OCI-LY1 (cell line): ENCODE measurements at regions not wholly inside any gene's neighbourhood (a gene's known extent, or its start where the extent isn't known, plus 50 kb on each side); places are given as distances from the start of the nearest gene placed in this dataset.

ENCODE experiments used
- H2AFZ ChIP-seq: fragments of 200-600 bp; sonication (generic), shearing (Covaris generic); 2 replicates; pipeline ENCODE4 v1.6.0; 2014; ENCODE audit warnings: antibody characterized with exemption, mild to moderate bottlenecking, low read length
- H3F3A ChIP-seq: fragments of 200-600 bp; sonication (generic), shearing (Covaris generic); 2 replicates; pipeline ENCODE4 v1.6.0; 2014; ENCODE audit warnings: mild to moderate bottlenecking, antibody characterized with exemption, low read length, moderate library complexity; ENCODE audit not compliant: insufficient read depth
- H3K27ac ChIP-seq: fragments of 200-600 bp; sonication (generic); 2 replicates; pipeline ENCODE4 v1.5.1; 2014; ENCODE audit warnings: low read length, mixed run types, mild to moderate bottlenecking, low read depth; ENCODE audit not compliant: poor library complexity, severe bottlenecking
- H3K27me3 ChIP-seq: fragments of 200-600 bp; sonication (generic); 2 replicates; pipeline ENCODE4 v1.6.0; 2014; ENCODE audit warnings: antibody characterized with exemption, mild to moderate bottlenecking, low read length, moderate library complexity; ENCODE audit not compliant: insufficient read depth
- H3K36me3 ChIP-seq: fragments of 200-600 bp; sonication (generic); 2 replicates; pipeline ENCODE4 v1.6.1; 2014; ENCODE audit warnings: mild to moderate bottlenecking, antibody characterized with exemption, low read length, moderate library complexity, mixed read lengths; ENCODE audit not compliant: insufficient read depth
- H3K4me1 ChIP-seq: fragments of 200-600 bp; sonication (generic); 2 replicates; pipeline ENCODE4 v1.5.1; 2014; ENCODE audit warnings: mild to moderate bottlenecking, low read length, moderate library complexity; ENCODE audit not compliant: insufficient read depth, severe bottlenecking
- H3K4me2 ChIP-seq: fragments of 200-600 bp; sonication (generic), shearing (Covaris generic); 2 replicates; pipeline ENCODE4 v1.6.1; 2014; ENCODE audit warnings: low read length
- H3K4me3 ChIP-seq: fragments of 200-600 bp; sonication (generic); 2 replicates; pipeline ENCODE4 v1.5.1; 2014; ENCODE audit warnings: low read length, low read depth, mild to moderate bottlenecking, mixed read lengths; ENCODE audit not compliant: poor library complexity, severe bottlenecking
- H3K79me2 ChIP-seq: fragments of 200-600 bp; shearing (Covaris generic); 2 replicates; pipeline ENCODE4 v1.6.1; 2016; ENCODE audit warnings: mixed run types, low read length, mixed read lengths; ENCODE audit not compliant: insufficient read depth
- H3K9ac ChIP-seq: fragments of 200-600 bp; sonication (generic), shearing (Covaris generic); 2 replicates; pipeline ENCODE4 v1.6.1; 2014; ENCODE audit warnings: mild to moderate bottlenecking, low read length, mixed read lengths
- H3K9me2 ChIP-seq: fragments of 200-600 bp; sonication (generic), shearing (Covaris generic); 2 replicates; pipeline ENCODE4 v1.6.1; 2014; ENCODE audit warnings: low read depth, mild to moderate bottlenecking, low read length, mixed read lengths
- H3K9me3 ChIP-seq: fragments of 200-600 bp; shearing (Covaris generic); 2 replicates; pipeline ENCODE4 v1.6.1; 2014; ENCODE audit warnings: low read length, mixed read lengths
- H4K20me1 ChIP-seq: fragments of 200-600 bp; sonication (generic), shearing (Covaris generic); 2 replicates; pipeline ENCODE4 v1.6.0; 2016; ENCODE audit warnings: mild to moderate bottlenecking, low read length; ENCODE audit not compliant: insufficient read depth
- CTCF ChIP-seq: fragments of 200-600 bp; sonication (generic), shearing (Covaris generic); IDR thresholded peaks from 2 replicates; pipeline ENCODE4 v1.5.1; 2017; ENCODE audit warnings: mild to moderate bottlenecking, antibody characterized with exemption, low read length, moderate library complexity, mixed read lengths
- EZH2 ChIP-seq: fragments of 200-600 bp; sonication (generic), shearing (Covaris generic); IDR thresholded peaks from 2 replicates; pipeline ENCODE4 v1.8.0; 2017; ENCODE audit warnings: borderline replicate concordance, mixed run types, mild to moderate bottlenecking, antibody characterized with exemption, low read length, moderate library complexity, mixed read lengths

- TF ChIP-seq CTCF, result no peak
- no peak for TF ChIP-seq EZH2
- no peak overlapping the region for H3K4me3 ChIP-seq
- H3K9me2 ChIP-seq, result no peaks in the 10 kb centered on the region
- H4K20me1 ChIP-seq, result no peaks in the 10 kb centered on the region
- no peak overlapping the region for H3K9ac ChIP-seq
- no peaks in the 10 kb centered on the region for H3K4me1 ChIP-seq
- H3K9me3 ChIP-seq, result no peaks in the 10 kb centered on the region
- H2AFZ ChIP-seq, result no peak overlapping the region
- H3K27ac ChIP-seq, result no peak overlapping the region
- H3K4me2 ChIP-seq, result no peak overlapping the region
- no peaks in the 10 kb centered on the region for H3K79me2 ChIP-seq
- no peaks in the 10 kb centered on the region for H3F3A ChIP-seq
- no peaks in the 10 kb centered on the region for H3K36me3 ChIP-seq
- no peaks in the 10 kb centered on the region for H3K27me3 ChIP-seq
These were observed 53.2 kb upstream of the SPIN4 start for GRCh38 chrX:63404332-63404731.

GRCh38 chrX:63402106-63402505 lies 51.0 kb upstream of the SPIN4 start:
- Histone ChIP-seq H3K9me3 (no peaks in the 10 kb centered on the region), H3K4me2 (no peak overlapping the region), H2AFZ (no peak overlapping the region), H3K79me2 (no peaks in the 10 kb centered on the region), H3K9ac (no peak overlapping the region), H3K9me2 (no peaks in the 10 kb centered on the region), H3K27me3 (no peaks in the 10 kb centered on the region), H3K36me3 (no peaks in the 10 kb centered on the region), H4K20me1 (no peaks in the 10 kb centered on the region), H3K4me1 (no peaks in the 10 kb centered on the region), H3K4me3 (no peak overlapping the region), H3F3A (no peaks in the 10 kb centered on the region), H3K27ac (no peak overlapping the region)
- TF ChIP-seq CTCF (no peak), EZH2 (no peak)
